Memory B cell (primary cell): ENCODE measurements at regions not wholly inside any gene's neighbourhood (a gene's known extent, or its start where the extent isn't known, plus 50 kb on each side); places are given as distances from the start of the nearest gene placed in this dataset.
A peak's percentile ranks its signal among the peaks of the same experiment; 100 is the strongest.
"Not testable (repeated sequence)": the region's sequence is repeated elsewhere in the genome, so short reads cannot be mapped to it uniquely, and the experiment has no call there.

Experiments
- ATAC-seq: fragments of 150-1000 bp; cut with Tn5 transposase; 2 replicates; pipeline ENCODE4 v1.10.0; 2021; ENCODE audit warnings: low read depth, mild to moderate bottlenecking, moderate library complexity
- DNase-seq, 2 donors: peaks; one replicate each; pipeline ENCODE4 v3.0.0; 2022; ENCODE audit warnings: low spot score in 2 of 2
- H3K27ac Mint-ChIP-seq: one replicate; pipeline ENCODE4 v1.8.0; 2022; ENCODE audit warnings: mild to moderate bottlenecking, moderate library complexity, mixed read lengths
- H3K27me3 Mint-ChIP-seq: one replicate; pipeline ENCODE4 v1.8.0; 2022; ENCODE audit warnings: mixed read lengths
- H3K36me3 Mint-ChIP-seq: one replicate; pipeline ENCODE4 v1.8.0; 2022; ENCODE audit warnings: mild to moderate bottlenecking, mixed read lengths
- H3K4me1 Mint-ChIP-seq: one replicate; pipeline ENCODE4 v1.8.0; 2022; ENCODE audit warnings: mixed read lengths
- H3K4me3 Mint-ChIP-seq: one replicate; pipeline ENCODE4 v1.8.0; 2022; ENCODE audit warnings: mild to moderate bottlenecking, moderate library complexity, mixed read lengths
- H3K9me3 Mint-ChIP-seq: one replicate; pipeline ENCODE4 v1.8.0; 2022; ENCODE audit warnings: mixed read lengths

- Mint-ChIP-seq H3K36me3 (no peaks in the 10 kb centered on the region), H3K27ac (no peak overlapping the region), H3K4me1 (no peaks in the 10 kb centered on the region), H3K27me3 (peaks cover 23% of the 10 kb centered on the region), H3K9me3 (peaks cover 1% of the 10 kb centered on the region), H3K4me3 (no peak overlapping the region)
- no peak for ATAC-seq
- no peak for DNase-seq
These were observed 142.8 kb downstream of the NECTIN1 start for GRCh38 chr11:119586181-119586580.

DNA sequence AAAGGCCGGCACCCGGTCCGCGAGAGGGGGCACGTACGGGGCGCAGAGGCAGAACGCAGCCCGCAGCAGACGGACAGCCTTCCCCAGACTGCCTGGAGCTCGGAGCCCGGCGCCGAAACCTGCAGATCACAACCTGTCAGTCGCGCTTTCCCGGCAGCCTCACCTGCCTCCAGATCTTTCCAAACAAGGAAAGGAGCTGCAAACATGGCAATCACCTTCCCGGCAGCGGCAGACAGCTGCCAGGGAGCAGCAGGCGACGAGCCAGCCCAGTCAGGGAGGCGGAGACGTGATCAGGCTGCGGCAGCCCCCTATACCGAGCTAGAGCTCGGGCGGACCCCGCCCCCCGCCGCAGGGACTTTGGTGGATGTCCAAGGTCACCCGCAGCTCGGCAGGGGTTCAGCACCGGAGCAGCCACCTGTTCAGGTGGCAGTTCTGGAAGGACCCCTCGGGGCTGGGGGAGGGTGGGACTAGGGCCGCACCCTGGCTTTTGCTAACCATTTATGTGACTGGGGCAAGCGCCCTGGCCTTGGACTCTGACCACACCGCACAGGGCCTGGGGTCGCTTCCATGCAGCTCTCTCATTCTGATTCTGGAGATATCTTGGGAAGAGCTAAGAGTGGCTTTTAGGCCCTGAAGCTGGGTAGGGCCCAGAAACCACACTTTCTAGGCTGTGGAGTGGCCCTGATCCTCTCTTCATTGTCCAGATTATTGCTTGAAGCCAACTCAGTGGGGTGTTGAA, 143.8 kb downstream of the NECTIN1 start:
- H3K36me3 Mint-ChIP-seq = peaks cover 1% of the 10 kb centered on the region
- DNase-seq = no peak
- no peak overlapping the region for H3K4me3 Mint-ChIP-seq
- no peaks in the 10 kb centered on the region for H3K4me1 Mint-ChIP-seq
- peaks cover 26% of the 10 kb centered on the region for H3K27me3 Mint-ChIP-seq
- H3K27ac Mint-ChIP-seq = no peak overlapping the region
- H3K9me3 Mint-ChIP-seq = peaks cover 5% of the 10 kb centered on the region
- ATAC-seq = no peak

DNA sequence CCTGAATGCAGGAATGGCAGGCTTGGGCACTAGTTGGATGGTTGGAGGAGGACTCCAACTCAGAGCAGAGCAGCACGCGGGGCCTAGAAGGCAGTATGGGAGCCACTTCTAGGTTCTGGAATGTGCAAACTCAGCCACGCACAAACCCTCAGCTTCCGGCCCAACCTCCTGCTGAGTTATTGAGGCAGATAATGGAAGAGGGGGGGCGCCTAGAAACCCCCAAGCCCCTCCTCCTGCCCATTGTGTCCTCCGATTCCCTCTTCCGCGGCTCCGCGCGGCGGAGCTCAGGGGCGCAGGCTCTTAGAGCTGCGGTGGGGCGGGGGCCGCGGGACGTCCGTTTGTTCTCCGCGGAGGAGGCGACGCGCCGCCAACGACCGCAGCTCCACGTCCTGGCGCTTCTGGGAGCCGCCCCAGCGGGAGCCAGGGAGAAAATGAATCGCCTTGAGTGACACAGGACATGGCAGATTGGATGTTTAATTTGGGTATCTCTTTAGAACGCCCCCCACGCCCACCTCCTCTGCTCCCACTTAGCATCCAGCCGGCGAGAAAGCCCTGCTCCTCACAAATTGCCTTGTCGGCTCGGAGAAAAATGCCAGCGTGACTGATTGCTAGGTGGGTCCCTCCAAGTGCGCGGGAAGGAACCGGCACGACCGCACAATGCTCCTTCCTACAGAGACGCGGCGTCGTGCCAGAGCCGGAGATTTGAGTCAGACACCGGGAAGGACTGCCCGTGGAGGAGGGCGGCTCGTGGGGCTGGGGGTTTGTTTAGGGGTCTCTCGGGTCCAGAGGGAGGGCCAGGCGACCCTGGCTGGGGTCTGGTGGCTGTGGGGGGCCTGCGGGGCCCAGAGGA, 144.6 kb downstream of the NECTIN1 start:
- Mint-ChIP-seq H3K27me3 (peaks cover 28% of the 10 kb centered on the region), H3K4me3 (no peak overlapping the region), H3K36me3 (peaks cover 1% of the 10 kb centered on the region), H3K4me1 (no peaks in the 10 kb centered on the region), H3K9me3 (peaks cover 6% of the 10 kb centered on the region), H3K27ac (no peak overlapping the region)
- ATAC-seq = no peak
- DNase-seq = no peak

- Mint-ChIP-seq H3K27me3 (peaks cover 28% of the 10 kb centered on the region), H3K36me3 (peaks cover 1% of the 10 kb centered on the region), H3K27ac (no peak overlapping the region), H3K4me3 (no peak overlapping the region), H3K4me1 (no peaks in the 10 kb centered on the region), H3K9me3 (peaks cover 6% of the 10 kb centered on the region)
- DNase-seq (no peak), ATAC-seq (no peak)
These were observed 145.4 kb downstream of the NECTIN1 start for GRCh38 chr11:119583585-119583984.

DNA sequence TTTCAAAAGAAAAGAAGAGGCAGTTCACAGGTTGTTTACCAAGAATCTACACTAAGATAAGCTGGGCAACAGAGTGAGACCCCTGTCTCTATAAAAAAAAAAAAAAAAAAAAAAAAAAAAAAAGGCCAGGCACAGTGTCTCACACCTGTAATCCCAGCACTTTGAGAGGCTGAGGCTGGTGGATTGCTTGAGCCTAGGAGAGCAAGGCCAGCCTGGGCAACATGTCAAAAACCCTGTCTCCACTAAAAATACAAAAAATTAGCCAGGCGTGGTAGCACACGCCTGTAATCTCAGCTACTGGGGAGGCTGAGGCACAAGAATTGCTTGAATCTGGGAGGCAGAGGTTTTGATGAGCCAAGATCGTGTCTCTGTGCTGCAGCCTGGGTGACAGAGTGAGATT, 147.6 kb downstream of the NECTIN1 start:
- H3K27ac Mint-ChIP-seq, H3K9me3 Mint-ChIP-seq, H3K4me1 Mint-ChIP-seq, H3K4me3 Mint-ChIP-seq, DNase-seq, H3K36me3 Mint-ChIP-seq, ATAC-seq: not testable (repeated sequence)
- H3K27me3 Mint-ChIP-seq = peaks cover 25% of the 10 kb centered on the region

DNA sequence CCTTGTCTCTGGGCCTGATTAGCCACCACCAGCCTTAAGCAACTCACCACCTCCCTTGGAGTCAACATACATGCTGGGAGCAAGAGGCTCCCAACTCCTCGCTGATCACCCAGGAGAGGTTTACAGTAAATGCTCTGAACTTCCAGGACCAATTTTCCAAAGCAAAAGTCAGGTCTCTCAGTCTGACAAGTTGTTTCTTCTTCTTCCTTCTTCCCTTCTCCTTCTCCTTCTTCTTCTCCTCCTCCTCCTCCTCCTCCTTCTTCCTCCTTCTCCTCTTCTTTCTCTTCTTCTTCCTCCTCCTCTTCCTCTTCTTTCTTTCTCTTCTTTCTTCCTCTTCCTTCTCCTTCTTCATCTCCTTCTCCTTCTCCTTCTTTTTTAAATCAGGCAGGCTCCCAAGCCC, 148.2 kb downstream of the NECTIN1 start:
- no peak for ATAC-seq
- no peak overlapping the region for H3K4me3 Mint-ChIP-seq
- peaks cover 23% of the 10 kb centered on the region for H3K27me3 Mint-ChIP-seq
- no peak for DNase-seq
- H3K27ac Mint-ChIP-seq = no peak overlapping the region
- H3K4me1 Mint-ChIP-seq = no peaks in the 10 kb centered on the region
- H3K36me3 Mint-ChIP-seq = peaks cover 1% of the 10 kb centered on the region
- peaks cover 5% of the 10 kb centered on the region for H3K9me3 Mint-ChIP-seq

DNA sequence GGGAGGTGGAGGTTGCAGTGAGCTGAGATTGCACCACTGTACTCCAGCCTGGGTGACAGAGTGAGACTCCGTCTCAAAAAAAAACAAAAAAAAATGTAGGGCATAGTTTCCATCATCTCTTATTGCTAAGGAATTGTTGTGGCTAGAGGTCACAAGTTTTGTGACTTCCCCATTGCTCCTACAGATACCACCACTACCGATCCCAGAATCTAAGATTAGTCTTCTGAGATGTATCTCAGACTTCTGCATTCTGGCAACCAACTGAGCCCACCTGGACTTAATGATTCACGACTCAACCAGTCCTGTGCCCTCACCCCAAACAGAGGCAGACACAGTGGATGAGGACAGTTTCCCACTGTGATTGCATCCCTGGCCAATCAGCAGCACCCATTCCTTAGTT, 148.9 kb downstream of the NECTIN1 start:
- H3K27ac Mint-ChIP-seq = no peak overlapping the region
- peaks cover 5% of the 10 kb centered on the region for H3K9me3 Mint-ChIP-seq
- H3K27me3 Mint-ChIP-seq = peaks cover 20% of the 10 kb centered on the region
- H3K4me3 Mint-ChIP-seq = no peak overlapping the region
- no peaks in the 10 kb centered on the region for H3K4me1 Mint-ChIP-seq
- no peak for ATAC-seq
- peaks cover 1% of the 10 kb centered on the region for H3K36me3 Mint-ChIP-seq
- DNase-seq = no peak

- no peak overlapping the region for H3K27ac Mint-ChIP-seq
- H3K9me3 Mint-ChIP-seq = peaks cover 5% of the 10 kb centered on the region
- peaks cover 20% of the 10 kb centered on the region for H3K27me3 Mint-ChIP-seq
- H3K4me3 Mint-ChIP-seq = no peak overlapping the region
- no peak for ATAC-seq
- H3K4me1 Mint-ChIP-seq = peaks cover 4% of the 10 kb centered on the region
- H3K36me3 Mint-ChIP-seq = peaks cover 1% of the 10 kb centered on the region
- no peak for DNase-seq
These were observed 150.3 kb downstream of the NECTIN1 start for GRCh38 chr11:119578521-119579191.

DNA sequence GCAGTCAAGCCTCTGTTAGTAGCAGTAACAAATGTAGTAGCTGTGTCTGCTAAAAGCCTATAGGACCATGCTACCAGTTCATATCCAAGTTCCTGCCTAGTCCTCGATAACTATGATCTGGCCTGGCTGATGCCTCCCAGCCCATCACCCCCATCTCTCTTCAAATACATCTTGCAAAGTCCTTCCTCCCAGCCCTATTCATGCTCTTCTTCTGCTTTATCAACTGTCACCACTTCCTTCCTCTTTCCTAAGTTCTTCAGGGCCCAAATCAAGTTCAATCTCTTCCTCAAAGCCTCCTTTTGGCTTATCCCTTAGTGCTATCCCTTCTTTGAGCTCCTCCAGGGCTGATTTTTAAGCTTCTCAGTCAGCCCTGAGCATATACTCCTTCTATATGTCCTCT, 150.9 kb upstream of the THY1 start:
- H3K4me1 Mint-ChIP-seq = peaks cover 4% of the 10 kb centered on the region
- no peak overlapping the region for H3K27ac Mint-ChIP-seq
- no peak overlapping the region for H3K4me3 Mint-ChIP-seq
- H3K36me3 Mint-ChIP-seq = no peaks in the 10 kb centered on the region
- peaks cover 6% of the 10 kb centered on the region for H3K27me3 Mint-ChIP-seq
- no peaks in the 10 kb centered on the region for H3K9me3 Mint-ChIP-seq
- DNase-seq = no peak
- ATAC-seq = peak; percentile 42

DNA sequence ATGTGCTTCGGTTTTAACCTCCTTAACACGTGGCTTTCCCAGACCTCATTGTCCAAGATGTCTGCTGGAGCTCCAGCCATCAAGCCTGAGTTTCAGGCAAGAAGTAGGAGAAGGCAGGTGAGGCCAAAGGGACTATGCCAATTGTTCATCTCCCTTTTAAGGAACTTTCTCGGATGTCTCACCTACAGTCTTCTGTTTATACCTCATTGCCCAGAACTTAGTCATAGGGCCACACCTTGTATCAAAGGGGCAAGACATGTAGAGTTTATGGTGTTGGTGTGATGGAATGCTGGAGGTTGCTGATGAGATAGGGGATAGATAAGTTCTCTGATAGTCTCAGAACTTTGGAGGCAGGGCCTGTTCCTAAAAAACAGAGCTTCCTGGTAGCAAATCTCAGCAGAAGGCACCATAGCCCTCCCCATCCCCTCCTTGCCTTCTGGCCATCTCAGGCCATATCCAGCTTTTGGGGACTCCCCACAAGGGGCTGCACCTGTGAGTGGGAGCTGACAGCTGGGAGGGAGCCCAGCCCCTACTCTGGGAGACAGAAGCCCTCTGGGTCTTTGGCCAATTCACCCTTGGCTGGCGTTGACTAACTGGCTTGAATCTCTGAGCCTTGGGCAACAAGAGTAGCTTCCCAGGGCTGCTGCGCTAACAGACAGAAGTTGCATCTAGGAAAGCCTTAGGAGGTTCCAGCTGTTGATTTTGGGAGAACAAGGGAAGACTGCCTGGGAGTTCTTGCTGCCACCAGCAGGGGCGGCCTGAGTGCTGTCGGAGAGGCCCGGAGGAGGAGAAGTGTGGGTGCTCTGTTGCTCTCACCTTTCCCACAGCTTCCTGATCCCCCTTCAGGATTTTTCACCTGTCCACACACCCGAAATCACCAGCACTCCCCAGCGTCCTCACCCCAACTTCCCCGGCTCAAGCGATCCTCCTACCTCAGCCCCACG, 149.8 kb upstream of the THY1 start:
- Mint-ChIP-seq H3K27me3 (peaks cover 6% of the 10 kb centered on the region), H3K36me3 (no peaks in the 10 kb centered on the region), H3K4me1 (peaks cover 4% of the 10 kb centered on the region), H3K9me3 (no peaks in the 10 kb centered on the region), H3K4me3 (no peak overlapping the region), H3K27ac (no peak overlapping the region)
- ATAC-seq (no peak), DNase-seq (no peak)

DNA sequence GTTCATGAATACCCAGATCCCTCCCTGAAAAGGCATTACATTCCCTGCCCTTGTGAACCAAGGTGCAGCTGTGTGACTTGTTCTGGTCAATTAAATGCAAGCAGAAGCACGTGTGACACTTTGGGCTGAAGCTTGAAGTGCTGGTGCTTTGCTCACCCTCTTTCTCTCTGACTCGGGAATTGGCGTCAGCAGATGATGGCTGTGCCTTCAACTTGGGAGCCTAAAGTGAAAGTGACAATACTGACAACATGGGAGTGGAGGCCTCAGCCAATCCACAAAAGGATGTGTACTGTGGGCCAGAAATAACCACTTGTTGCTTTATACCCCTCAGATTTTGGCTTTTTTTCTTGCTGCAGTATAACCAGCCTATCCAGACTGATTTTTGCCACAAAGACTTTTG, 148.3 kb upstream of the THY1 start:
- no peaks in the 10 kb centered on the region for H3K9me3 Mint-ChIP-seq
- peaks cover 6% of the 10 kb centered on the region for H3K4me1 Mint-ChIP-seq
- DNase-seq = no peak
- H3K27me3 Mint-ChIP-seq = peaks cover 4% of the 10 kb centered on the region
- H3K27ac Mint-ChIP-seq = no peak overlapping the region
- H3K36me3 Mint-ChIP-seq = no peaks in the 10 kb centered on the region
- no peak overlapping the region for H3K4me3 Mint-ChIP-seq
- no peak for ATAC-seq

GRCh38 chr11:119567688-119568582, 145.0 kb upstream of the THY1 start:
- Mint-ChIP-seq H3K36me3 (no peaks in the 10 kb centered on the region), H3K27me3 (peaks cover 2% of the 10 kb centered on the region), H3K4me1 (peaks cover 2% of the 10 kb centered on the region), H3K27ac (no peak overlapping the region), H3K9me3 (peaks cover 3% of the 10 kb centered on the region), H3K4me3 (no peak overlapping the region)
- no peak for DNase-seq
- no peak for ATAC-seq

- no peak for ATAC-seq
These were observed 143.3 kb upstream of the THY1 start for GRCh38 chr11:119566319-119566718.

More at GRCh38 chr11:119566319-119566718, 143.3 kb upstream of the THY1 start:
- Mint-ChIP-seq H3K27me3 (peaks cover 6% of the 10 kb centered on the region), H3K9me3 (peaks cover 13% of the 10 kb centered on the region), H3K36me3 (peaks cover 3% of the 10 kb centered on the region), H3K4me3 (no peak overlapping the region), H3K27ac (no peak overlapping the region), H3K4me1 (peaks cover 2% of the 10 kb centered on the region)
- DNase-seq = no peak
